ENCODE measurements at regions not wholly inside any gene's neighbourhood (a gene's known extent, or its start where the extent isn't known, plus 50 kb on each side); places are given as distances from the start of the nearest gene placed in this dataset.

GRCh38 chr9:20012232-20012631 lies 223.4 kb upstream of the SLC24A2 start:
- no peak for DNase-seq (ENCODE audit: low spot score)
- Mint-ChIP-seq H3K36me3 (peaks cover 13% of the 10 kb centered on the region), H3K4me1 (peaks cover 26% of the 10 kb centered on the region), H3K27me3 (ENCODE audit: low read depth) (no peaks in the 10 kb centered on the region), H3K4me3 (no peak overlapping the region), H3K27ac (no peak overlapping the region), H3K9me3 (peaks cover 33% of the 10 kb centered on the region)
- POLR2A ChIA-PET, result no interaction called here
- TF ChIP-seq ARID4B (CRISPR knock-in tag; IDR thresholded peaks at IDR 0.05; ENCODE audit: borderline replicate concordance) (no peak), MLX (CRISPR knock-in tag; IDR thresholded peaks at IDR 0.05) (no peak), GRHL2 (CRISPR knock-in tag; IDR thresholded peaks at IDR 0.05; ENCODE audit: insufficient replicate concordance, severe bottlenecking) (no peak)
- CTCF ChIA-PET, result no interaction called here
- ATAC-seq, result no peak

- peaks cover 10% of the 10 kb centered on the region for H3K36me3 Mint-ChIP-seq
- H3K27ac Mint-ChIP-seq, result no peak overlapping the region
- POLR2A ChIA-PET, result no interaction called here
- H3K4me1 Mint-ChIP-seq, result peaks cover 9% of the 10 kb centered on the region
- no peaks in the 10 kb centered on the region for H3K27me3 Mint-ChIP-seq (ENCODE audit: low read depth)
- DNase-seq (ENCODE audit: low spot score), result no peak
- H3K9me3 Mint-ChIP-seq, result peaks cover 26% of the 10 kb centered on the region
- CTCF ChIA-PET, result no interaction called here
- H3K4me3 Mint-ChIP-seq, result no peak overlapping the region
- ATAC-seq, result no peak
- TF ChIP-seq ATF2 (CRISPR knock-in tag; IDR thresholded peaks at IDR 0.05; ENCODE audit: borderline replicate concordance, low read depth), result no peak
- TF ChIP-seq SOX15 (CRISPR knock-in tag; IDR thresholded peaks at IDR 0.05), result no peak
- TF ChIP-seq PRRX2 (CRISPR knock-in tag; IDR thresholded peaks at IDR 0.05), result no peak
- TF ChIP-seq, protein P1, sequence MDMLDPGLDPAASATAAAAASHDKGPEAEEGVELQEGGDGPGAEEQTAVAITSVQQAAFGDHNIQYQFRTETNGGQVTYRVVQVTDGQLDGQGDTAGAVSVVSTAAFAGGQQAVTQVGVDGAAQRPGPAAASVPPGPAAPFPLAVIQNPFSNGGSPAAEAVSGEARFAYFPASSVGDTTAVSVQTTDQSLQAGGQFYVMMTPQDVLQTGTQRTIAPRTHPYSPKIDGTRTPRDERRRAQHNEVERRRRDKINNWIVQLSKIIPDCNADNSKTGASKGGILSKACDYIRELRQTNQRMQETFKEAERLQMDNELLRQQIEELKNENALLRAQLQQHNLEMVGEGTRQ (CRISPR knock-in tag; IDR thresholded peaks at IDR 0.05), result no peak
- TF ChIP-seq CDX4 (CRISPR knock-in tag; IDR thresholded peaks at IDR 0.05; ENCODE audit: borderline replicate concordance), result no peak
- TF ChIP-seq NR1H2 (CRISPR knock-in tag; IDR thresholded peaks at IDR 0.05), result no peak
- TF ChIP-seq GTF2I (CRISPR knock-in tag; conservative IDR thresholded peaks at IDR 0.05), result no peak
- no peak for TF ChIP-seq ZNF219 (CRISPR knock-in tag; IDR thresholded peaks at IDR 0.05; ENCODE audit: borderline replicate concordance)
- no peak for TF ChIP-seq ZNF317 (CRISPR knock-in tag; IDR thresholded peaks at IDR 0.05; ENCODE audit: borderline replicate concordance, low read depth)
- no peak for TF ChIP-seq SMAD4 (CRISPR knock-in tag; IDR thresholded peaks at IDR 0.05)
- TF ChIP-seq JUN (CRISPR knock-in tag; IDR thresholded peaks at IDR 0.05), result no peak
- no peak for TF ChIP-seq AR (CRISPR knock-in tag; IDR thresholded peaks at IDR 0.05)
- TF ChIP-seq, protein P2, sequence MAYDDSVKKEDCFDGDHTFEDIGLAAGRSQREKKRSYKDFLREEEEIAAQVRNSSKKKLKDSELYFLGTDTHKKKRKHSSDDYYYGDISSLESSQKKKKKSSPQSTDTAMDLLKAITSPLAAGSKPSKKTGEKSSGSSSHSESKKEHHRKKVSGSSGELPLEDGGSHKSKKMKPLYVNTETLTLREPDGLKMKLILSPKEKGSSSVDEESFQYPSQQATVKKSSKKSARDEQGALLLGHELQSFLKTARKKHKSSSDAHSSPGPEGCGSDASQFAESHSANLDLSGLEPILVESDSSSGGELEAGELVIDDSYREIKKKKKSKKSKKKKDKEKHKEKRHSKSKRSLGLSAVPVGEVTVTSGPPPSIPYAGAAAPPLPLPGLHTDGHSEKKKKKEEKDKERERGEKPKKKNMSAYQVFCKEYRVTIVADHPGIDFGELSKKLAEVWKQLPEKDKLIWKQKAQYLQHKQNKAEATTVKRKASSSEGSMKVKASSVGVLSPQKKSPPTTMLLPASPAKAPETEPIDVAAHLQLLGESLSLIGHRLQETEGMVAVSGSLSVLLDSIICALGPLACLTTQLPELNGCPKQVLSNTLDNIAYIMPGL (CRISPR knock-in tag; IDR thresholded peaks at IDR 0.05), result no peak
- TF ChIP-seq RELA (CRISPR knock-in tag; IDR thresholded peaks at IDR 0.05; ENCODE audit: borderline replicate concordance), result no peak
- TF ChIP-seq, protein P3, sequence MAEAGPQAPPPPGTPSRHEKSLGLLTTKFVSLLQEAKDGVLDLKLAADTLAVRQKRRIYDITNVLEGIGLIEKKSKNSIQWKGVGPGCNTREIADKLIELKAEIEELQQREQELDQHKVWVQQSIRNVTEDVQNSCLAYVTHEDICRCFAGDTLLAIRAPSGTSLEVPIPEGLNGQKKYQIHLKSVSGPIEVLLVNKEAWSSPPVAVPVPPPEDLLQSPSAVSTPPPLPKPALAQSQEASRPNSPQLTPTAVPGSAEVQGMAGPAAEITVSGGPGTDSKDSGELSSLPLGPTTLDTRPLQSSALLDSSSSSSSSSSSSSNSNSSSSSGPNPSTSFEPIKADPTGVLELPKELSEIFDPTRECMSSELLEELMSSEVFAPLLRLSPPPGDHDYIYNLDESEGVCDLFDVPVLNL (CRISPR knock-in tag; IDR thresholded peaks at IDR 0.05; ENCODE audit: borderline replicate concordance, low read depth), result no peak
- no peak for TF ChIP-seq E2F1 (CRISPR knock-in tag; IDR thresholded peaks at IDR 0.05)
Observed at GRCh38 chr9:20009606-20010005, 220.8 kb upstream of the SLC24A2 start.
